ENCODE measurements at regions not wholly inside any gene's neighbourhood (a gene's known extent, or its start where the extent isn't known, plus 50 kb on each side); places are given as distances from the start of the nearest gene placed in this dataset.

DNA sequence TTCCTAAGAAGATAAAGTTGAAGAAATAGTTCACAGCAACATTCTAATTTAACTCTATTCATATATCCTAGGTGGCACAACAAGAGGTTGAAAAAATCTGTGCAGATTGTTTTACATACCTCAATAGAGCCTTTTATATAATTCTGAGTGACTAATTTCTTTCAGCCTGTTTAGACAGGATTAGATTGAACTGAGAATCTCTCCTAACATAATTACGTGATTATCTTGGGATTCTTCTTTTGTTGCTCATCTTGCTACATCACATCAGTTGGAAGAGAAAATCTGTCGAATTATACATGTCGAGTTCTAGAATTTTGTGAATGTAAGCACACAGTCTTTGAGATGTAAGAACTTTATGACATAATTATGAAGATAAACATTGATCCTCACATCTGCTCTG is 1873.7 kb upstream of the IGFBP7 start:
- H3K4me3 ChIP-seq: no peak overlapping the region
- H3K27me3 ChIP-seq: no peaks in the 10 kb centered on the region
- no peaks in the 10 kb centered on the region for H3K9me3 ChIP-seq
- no peak for DNase-seq (ENCODE audit: low spot score in 2 of 2)
- 65 to 69% methylated on average over 3 of the region's 3 CpGs for WGBS, 2 donors
- no peak overlapping the region for H3K27ac ChIP-seq
- no peaks in the 10 kb centered on the region for H3K36me3 ChIP-seq
- no peaks in the 10 kb centered on the region for H3K4me1 ChIP-seq
- no peak for TF ChIP-seq EP300 (IDR thresholded peaks at IDR 0.05)
- no peak for TF ChIP-seq POLR2A (IDR thresholded peaks at IDR 0.05)
- TF ChIP-seq, protein P1, sequence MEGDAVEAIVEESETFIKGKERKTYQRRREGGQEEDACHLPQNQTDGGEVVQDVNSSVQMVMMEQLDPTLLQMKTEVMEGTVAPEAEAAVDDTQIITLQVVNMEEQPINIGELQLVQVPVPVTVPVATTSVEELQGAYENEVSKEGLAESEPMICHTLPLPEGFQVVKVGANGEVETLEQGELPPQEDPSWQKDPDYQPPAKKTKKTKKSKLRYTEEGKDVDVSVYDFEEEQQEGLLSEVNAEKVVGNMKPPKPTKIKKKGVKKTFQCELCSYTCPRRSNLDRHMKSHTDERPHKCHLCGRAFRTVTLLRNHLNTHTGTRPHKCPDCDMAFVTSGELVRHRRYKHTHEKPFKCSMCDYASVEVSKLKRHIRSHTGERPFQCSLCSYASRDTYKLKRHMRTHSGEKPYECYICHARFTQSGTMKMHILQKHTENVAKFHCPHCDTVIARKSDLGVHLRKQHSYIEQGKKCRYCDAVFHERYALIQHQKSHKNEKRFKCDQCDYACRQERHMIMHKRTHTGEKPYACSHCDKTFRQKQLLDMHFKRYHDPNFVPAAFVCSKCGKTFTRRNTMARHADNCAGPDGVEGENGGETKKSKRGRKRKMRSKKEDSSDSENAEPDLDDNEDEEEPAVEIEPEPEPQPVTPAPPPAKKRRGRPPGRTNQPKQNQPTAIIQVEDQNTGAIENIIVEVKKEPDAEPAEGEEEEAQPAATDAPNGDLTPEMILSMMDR (IDR thresholded peaks at IDR 0.05): no peak

DNA sequence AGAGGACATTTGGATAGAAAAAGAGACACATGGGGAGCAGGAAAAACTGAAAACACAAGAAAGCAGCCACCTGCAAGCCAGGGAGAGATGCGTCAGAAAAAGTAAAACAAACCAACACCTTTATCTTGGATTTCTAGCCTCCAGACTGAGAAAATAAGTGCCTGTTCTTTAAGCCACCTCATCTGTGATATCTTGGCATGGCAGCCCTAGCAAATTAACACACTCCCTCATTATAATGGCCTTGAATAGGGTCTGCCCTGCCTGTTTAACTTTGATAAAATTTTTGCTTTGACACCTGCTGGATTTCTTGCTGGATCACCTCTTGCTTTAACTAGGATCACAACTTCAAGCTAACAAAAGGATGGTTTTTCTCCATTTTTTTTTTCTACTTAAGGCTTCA is 1892.0 kb upstream of the IGFBP7 start:
- Histone ChIP-seq H3K27me3 (no peaks in the 10 kb centered on the region), H3K27ac (no peak overlapping the region), H3K9me3 (no peaks in the 10 kb centered on the region), H3K36me3 (no peaks in the 10 kb centered on the region), H3K4me3 (no peak overlapping the region), H3K4me1 (no peaks in the 10 kb centered on the region)
- TF ChIP-seq POLR2A (IDR thresholded peaks at IDR 0.05) (no peak), EP300 (IDR thresholded peaks at IDR 0.05) (no peak)
- TF ChIP-seq, protein P1 (IDR thresholded peaks at IDR 0.05): no peak
- 56 to 61% methylated on average over 1 of the region's 1 CpG for WGBS, 2 donors
- DNase-seq (ENCODE audit: low spot score in 2 of 2): no peak

DNA sequence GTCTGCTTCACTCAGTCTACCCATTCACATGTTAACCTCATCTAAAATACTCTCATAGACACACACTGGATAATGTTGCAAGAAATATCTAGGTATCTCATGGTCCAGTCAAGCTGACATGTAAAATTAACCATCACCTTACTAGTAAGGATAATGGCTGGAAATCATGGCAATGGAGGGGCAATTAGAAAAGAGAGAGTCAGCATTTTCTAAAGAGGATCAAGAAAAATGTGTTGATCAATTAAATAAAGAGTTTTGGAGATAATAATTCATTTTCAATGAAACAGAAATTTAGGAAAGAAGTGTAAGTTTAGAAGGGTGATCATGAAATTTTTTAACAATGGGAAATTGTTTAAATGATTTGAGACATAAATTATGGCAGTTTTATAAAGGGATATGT is 1914.1 kb upstream of the IGFBP7 start:
- Histone ChIP-seq H3K9me3 (peaks cover 0 to 6% (median 0%) of the 10 kb centered on the region in 4 donors), H3K27me3 (no peaks in the 10 kb centered on the region), H3K36me3 (no peaks in the 10 kb centered on the region), H3K27ac (no peak overlapping the region), H3K4me3 (no peak overlapping the region), H3K4me1 (no peaks in the 10 kb centered on the region)
- TF ChIP-seq, protein P1 (IDR thresholded peaks at IDR 0.05): no peak
- no peak for TF ChIP-seq EP300 (IDR thresholded peaks at IDR 0.05)
- no peak for TF ChIP-seq POLR2A (IDR thresholded peaks at IDR 0.05)
- no peak for DNase-seq (ENCODE audit: low spot score in 2 of 2)

DNA sequence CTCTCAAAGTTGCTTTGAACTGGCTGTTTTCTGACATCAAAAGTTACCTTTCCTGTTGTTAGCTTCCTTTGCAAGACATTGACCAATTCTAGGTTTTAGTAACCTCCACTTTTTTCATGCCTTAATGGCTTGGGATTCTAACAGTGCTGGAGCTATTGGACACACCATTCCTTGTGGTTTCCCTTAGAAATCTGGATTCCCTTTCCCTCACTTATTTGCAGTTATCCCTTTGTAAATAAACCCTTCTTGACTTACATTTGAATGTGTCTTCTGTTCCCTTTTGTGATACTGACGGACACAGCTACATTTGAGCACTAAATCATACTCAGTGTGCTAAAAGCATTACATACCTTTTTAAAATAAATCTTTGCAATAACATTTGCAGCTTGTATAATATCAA is 1927.6 kb upstream of the IGFBP7 start:
- no peaks in the 10 kb centered on the region for H3K27me3 ChIP-seq
- WGBS, 2 donors: 42 to 54% methylated on average over 1 of the region's 1 CpG
- TF ChIP-seq EP300 (IDR thresholded peaks at IDR 0.05) (no peak), POLR2A (IDR thresholded peaks at IDR 0.05) (no peak)
- TF ChIP-seq, protein P1 (IDR thresholded peaks at IDR 0.05): no peak
- H3K36me3 ChIP-seq: no peaks in the 10 kb centered on the region
- H3K9me3 ChIP-seq: no peaks in the 10 kb centered on the region
- H3K27ac ChIP-seq: no peak overlapping the region
- DNase-seq (ENCODE audit: low spot score in 2 of 2): no peak
- H3K4me3 ChIP-seq: no peak overlapping the region
- H3K4me1 ChIP-seq: no peaks in the 10 kb centered on the region

DNA sequence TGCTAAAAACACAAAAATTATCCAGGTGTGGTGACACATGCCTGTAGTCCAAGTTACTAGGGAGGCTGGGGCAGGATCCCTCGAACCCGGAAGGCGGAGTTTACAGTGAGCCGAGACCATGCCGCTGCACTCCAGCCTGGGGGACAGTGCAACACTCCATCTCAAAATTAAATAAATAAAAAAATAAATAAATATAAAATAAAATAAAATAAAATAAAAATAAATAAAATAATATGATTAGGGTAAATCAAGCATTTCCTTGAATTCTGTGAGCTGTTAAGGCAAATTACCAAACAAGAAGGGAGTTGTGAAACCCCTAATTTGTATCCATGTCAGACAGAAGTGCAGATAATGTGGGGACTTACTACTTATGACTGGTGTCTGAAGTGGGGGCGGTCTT is 1928.9 kb upstream of the IGFBP7 start:
- no peaks in the 10 kb centered on the region for H3K9me3 ChIP-seq
- 98% methylated on average over 6 of the region's 6 CpGs for WGBS, 2 donors
- TF ChIP-seq, protein P1 (IDR thresholded peaks at IDR 0.05): no peak
- TF ChIP-seq EP300 (IDR thresholded peaks at IDR 0.05) (no peak), POLR2A (IDR thresholded peaks at IDR 0.05) (no peak)
- H3K4me3 ChIP-seq: no peak overlapping the region
- no peaks in the 10 kb centered on the region for H3K4me1 ChIP-seq
- H3K27ac ChIP-seq: no peak overlapping the region
- no peak for DNase-seq (ENCODE audit: low spot score in 2 of 2)
- H3K27me3 ChIP-seq: no peaks in the 10 kb centered on the region
- no peaks in the 10 kb centered on the region for H3K36me3 ChIP-seq

Measured in tibial nerve (tissue), 4 donors.